RKO (cell line): ENCODE measurements at regions not wholly inside any gene's neighbourhood (a gene's known extent, or its start where the extent isn't known, plus 50 kb on each side); places are given as distances from the start of the nearest gene placed in this dataset.

Experiments used
- DNase-seq: peaks from one replicate; pipeline ENCODE4 v3.0.0-alpha.2; 2016; ENCODE audit warnings: low spot score

- DNase-seq = no peak
These were observed 588.3 kb upstream of the LMCD1 start for GRCh38 chr3:7913283-7913682.

- DNase-seq = no peak
These were observed 586.3 kb upstream of the LMCD1 start for GRCh38 chr3:7915356-7915755.

- no peak for DNase-seq
These were observed 584.0 kb upstream of the LMCD1 start for GRCh38 chr3:7917443-7918151.

- DNase-seq = no peak
These were observed 581.4 kb upstream of the LMCD1 start for GRCh38 chr3:7920211-7920610.

- DNase-seq = no peak
These were observed 577.4 kb upstream of the LMCD1 start for GRCh38 chr3:7924228-7924627.

- DNase-seq = no peak
These were observed 574.6 kb upstream of the LMCD1 start for GRCh38 chr3:7927015-7927414.

GRCh38 chr3:7927864-7928263 lies 573.8 kb upstream of the LMCD1 start:
- no peak for DNase-seq

GRCh38 chr3:7929319-7929889 lies 572.2 kb upstream of the LMCD1 start:
- DNase-seq = no peak

- no peak for DNase-seq
These were observed 567.3 kb upstream of the LMCD1 start for GRCh38 chr3:7934362-7934761.

GRCh38 chr3:7947930-7948329 lies 553.7 kb upstream of the LMCD1 start:
- no peak for DNase-seq

- no peak for DNase-seq
These were observed 550.7 kb upstream of the LMCD1 start for GRCh38 chr3:7950890-7951289.

- DNase-seq = no peak
These were observed 548.1 kb upstream of the LMCD1 start for GRCh38 chr3:7953449-7954014.

- no peak for DNase-seq
These were observed 544.6 kb upstream of the LMCD1 start for GRCh38 chr3:7957024-7957423.

GRCh38 chr3:7959094-7959493 lies 542.5 kb upstream of the LMCD1 start:
- no peak for DNase-seq

- no peak for DNase-seq
These were observed 541.0 kb upstream of the LMCD1 start for GRCh38 chr3:7960601-7961000.

- DNase-seq = no peak
These were observed 539.3 kb upstream of the LMCD1 start for GRCh38 chr3:7962301-7962700.

- no peak for DNase-seq
These were observed 536.7 kb upstream of the LMCD1 start for GRCh38 chr3:7964899-7965298.

GRCh38 chr3:7973006-7973405 lies 528.6 kb upstream of the LMCD1 start:
- DNase-seq = no peak

GRCh38 chr3:7977245-7978086 lies 524.2 kb upstream of the LMCD1 start:
- DNase-seq = no peak

GRCh38 chr3:7978087-7978422 lies 523.6 kb upstream of the LMCD1 start:
- no peak for DNase-seq

- DNase-seq = no peak
These were observed 519.5 kb upstream of the LMCD1 start for GRCh38 chr3:7982126-7982525.

- DNase-seq = no peak
These were observed 502.2 kb upstream of the LMCD1 start for GRCh38 chr3:7999384-7999783.

- DNase-seq = no peak
These were observed 500.3 kb upstream of the LMCD1 start for GRCh38 chr3:8001307-8001706.
